ENCODE measurements at regions not wholly inside any gene's neighbourhood (a gene's known extent, or its start where the extent isn't known, plus 50 kb on each side); places are given as distances from the start of the nearest gene placed in this dataset.

GRCh38 chr14:71244341-71244740, 337.1 kb downstream of the PCNX1 start:
- no peaks in the 10 kb centered on the region for H3K79me2 ChIP-seq (ENCODE audit: insufficient read depth, low read length)
- no peaks in the 10 kb centered on the region for H3K9me3 ChIP-seq (ENCODE audit: low read length)
- no peak overlapping the region for H3K4me2 ChIP-seq (ENCODE audit: low read length)
- no peak overlapping the region for H2AFZ ChIP-seq (ENCODE audit: low read length)
- TF ChIP-seq EZH2 (IDR thresholded peaks at IDR 0.05; ENCODE audit: borderline replicate concordance, low read length) (no peak), CTCF (IDR thresholded peaks at IDR 0.05; ENCODE audit: low read length) (no peak)
- no peaks in the 10 kb centered on the region for H3K4me1 ChIP-seq (ENCODE audit: insufficient read depth, low read length, severe bottlenecking)
- H3K27ac ChIP-seq (ENCODE audit: low read depth, low read length, poor library complexity, severe bottlenecking): no peak overlapping the region
- no peak overlapping the region for H3K9ac ChIP-seq (ENCODE audit: low read length)
- no peaks in the 10 kb centered on the region for H3K9me2 ChIP-seq (ENCODE audit: low read depth, low read length)
- no peaks in the 10 kb centered on the region for H4K20me1 ChIP-seq (ENCODE audit: insufficient read depth, low read length)
- H3F3A ChIP-seq (ENCODE audit: insufficient read depth, low read length): no peaks in the 10 kb centered on the region
- H3K36me3 ChIP-seq (ENCODE audit: insufficient read depth, low read length): no peaks in the 10 kb centered on the region
- no peaks in the 10 kb centered on the region for H3K27me3 ChIP-seq (ENCODE audit: insufficient read depth, low read length)
- no peak overlapping the region for H3K4me3 ChIP-seq (ENCODE audit: low read depth, low read length, poor library complexity, severe bottlenecking)

GRCh38 chr14:71245659-71246361, 338.6 kb downstream of the PCNX1 start:
- Histone ChIP-seq H2AFZ (ENCODE audit: low read length) (no peak overlapping the region), H3K79me2 (ENCODE audit: insufficient read depth, low read length) (no peaks in the 10 kb centered on the region), H3K4me2 (ENCODE audit: low read length) (no peak overlapping the region), H3K9ac (ENCODE audit: low read length) (no peak overlapping the region), H3K4me1 (ENCODE audit: insufficient read depth, low read length, severe bottlenecking) (no peaks in the 10 kb centered on the region), H3K4me3 (ENCODE audit: low read depth, low read length, poor library complexity, severe bottlenecking) (no peak overlapping the region), H3K36me3 (ENCODE audit: insufficient read depth, low read length) (no peaks in the 10 kb centered on the region), H4K20me1 (ENCODE audit: insufficient read depth, low read length) (no peaks in the 10 kb centered on the region), H3K9me2 (ENCODE audit: low read depth, low read length) (no peaks in the 10 kb centered on the region), H3K27me3 (ENCODE audit: insufficient read depth, low read length) (no peaks in the 10 kb centered on the region), H3F3A (ENCODE audit: insufficient read depth, low read length) (no peaks in the 10 kb centered on the region), H3K27ac (ENCODE audit: low read depth, low read length, poor library complexity, severe bottlenecking) (no peak overlapping the region), H3K9me3 (ENCODE audit: low read length) (no peaks in the 10 kb centered on the region)
- TF ChIP-seq CTCF (IDR thresholded peaks at IDR 0.05; ENCODE audit: low read length) (no peak), EZH2 (IDR thresholded peaks at IDR 0.05; ENCODE audit: borderline replicate concordance, low read length) (no peak)

GRCh38 chr14:71246539-71246938, 339.3 kb downstream of the PCNX1 start:
- H2AFZ ChIP-seq (ENCODE audit: low read length): no peak overlapping the region
- no peak overlapping the region for H3K4me3 ChIP-seq (ENCODE audit: low read depth, low read length, poor library complexity, severe bottlenecking)
- H3K9me3 ChIP-seq (ENCODE audit: low read length): no peaks in the 10 kb centered on the region
- TF ChIP-seq CTCF (IDR thresholded peaks at IDR 0.05; ENCODE audit: low read length) (no peak), EZH2 (IDR thresholded peaks at IDR 0.05; ENCODE audit: borderline replicate concordance, low read length) (no peak)
- H4K20me1 ChIP-seq (ENCODE audit: insufficient read depth, low read length): no peaks in the 10 kb centered on the region
- no peaks in the 10 kb centered on the region for H3K9me2 ChIP-seq (ENCODE audit: low read depth, low read length)
- H3K4me1 ChIP-seq (ENCODE audit: insufficient read depth, low read length, severe bottlenecking): no peaks in the 10 kb centered on the region
- no peak overlapping the region for H3K4me2 ChIP-seq (ENCODE audit: low read length)
- no peaks in the 10 kb centered on the region for H3K36me3 ChIP-seq (ENCODE audit: insufficient read depth, low read length)
- no peaks in the 10 kb centered on the region for H3F3A ChIP-seq (ENCODE audit: insufficient read depth, low read length)
- no peak overlapping the region for H3K27ac ChIP-seq (ENCODE audit: low read depth, low read length, poor library complexity, severe bottlenecking)
- H3K79me2 ChIP-seq (ENCODE audit: insufficient read depth, low read length): no peaks in the 10 kb centered on the region
- H3K9ac ChIP-seq (ENCODE audit: low read length): no peak overlapping the region
- no peaks in the 10 kb centered on the region for H3K27me3 ChIP-seq (ENCODE audit: insufficient read depth, low read length)

All from OCI-LY1 (cell line).